Muscle layer of duodenum (tissue), 2 donors: ENCODE measurements at regions not wholly inside any gene's neighbourhood (a gene's known extent, or its start where the extent isn't known, plus 50 kb on each side); places are given as distances from the start of the nearest gene placed in this dataset.
"Not testable (repeated sequence)": the region's sequence is repeated elsewhere in the genome, so short reads cannot be mapped to it uniquely, and the experiment has no call there.

Experiments
- H3K27ac ChIP-seq: one replicate; pipeline ENCODE4 v1.7.0; 2013; ENCODE audit warnings: mild to moderate bottlenecking, low read length
- H3K27me3 ChIP-seq: one replicate; pipeline ENCODE4 v1.7.0; 2013; ENCODE audit warnings: low read depth, mild to moderate bottlenecking, control low read depth, low read length
- H3K36me3 ChIP-seq, 2 donors: one replicate each; pipeline ENCODE4 v1.7.0; 2013; ENCODE audit warnings: low read length in 2 of 2, control low read depth in 1 of 2, mild to moderate bottlenecking in 1 of 2; ENCODE audit not compliant: insufficient read depth in 2 of 2, control insufficient read depth in 1 of 2
- H3K4me1 ChIP-seq, 2 donors: one replicate each; pipeline ENCODE4 v1.7.0; 2013; ENCODE audit warnings: low read length in 2 of 2, mild to moderate bottlenecking in 2 of 2, control low read depth in 1 of 2, moderate library complexity in 1 of 2; ENCODE audit not compliant: insufficient read depth in 2 of 2, control insufficient read depth in 1 of 2
- H3K4me3 ChIP-seq, 2 donors: one replicate each; pipeline ENCODE4 v1.7.0; 2013; ENCODE audit warnings: low read length in 2 of 2, low read depth in 1 of 2, mild to moderate bottlenecking in 1 of 2
- H3K9me3 ChIP-seq, 2 donors: one replicate each; pipeline ENCODE4 v1.7.0; 2013; ENCODE audit warnings: low read length in 2 of 2, control low read depth in 1 of 2, mild to moderate bottlenecking in 1 of 2; ENCODE audit not compliant: control insufficient read depth in 1 of 2
- donor health status: healthy.

GRCh38 chr13:99766641-99767045 is 204.9 kb downstream of the ZIC5 start:
- Histone ChIP-seq H3K36me3 (no peaks in the 10 kb centered on the region), H3K4me1 (no peaks in the 10 kb centered on the region), H3K9me3 (peaks cover 0 to 31% of the 10 kb centered on the region in 2 donors)

GRCh38 chr13:99765869-99766268 is 205.7 kb downstream of the ZIC5 start:
- Histone ChIP-seq H3K4me3 (no peak overlapping the region), H3K27ac (no peak overlapping the region), H3K36me3 (no peaks in the 10 kb centered on the region), H3K9me3 (peaks cover 0 to 31% of the 10 kb centered on the region in 2 donors), H3K27me3 (no peaks in the 10 kb centered on the region), H3K4me1 (no peaks in the 10 kb centered on the region)

More at GRCh38 chr13:99766641-99767045, 204.9 kb downstream of the ZIC5 start:
- no peaks in the 10 kb centered on the region for H3K27me3 ChIP-seq
- H3K27ac ChIP-seq, result no peak overlapping the region
- H3K4me3 ChIP-seq, result no peak overlapping the region

DNA sequence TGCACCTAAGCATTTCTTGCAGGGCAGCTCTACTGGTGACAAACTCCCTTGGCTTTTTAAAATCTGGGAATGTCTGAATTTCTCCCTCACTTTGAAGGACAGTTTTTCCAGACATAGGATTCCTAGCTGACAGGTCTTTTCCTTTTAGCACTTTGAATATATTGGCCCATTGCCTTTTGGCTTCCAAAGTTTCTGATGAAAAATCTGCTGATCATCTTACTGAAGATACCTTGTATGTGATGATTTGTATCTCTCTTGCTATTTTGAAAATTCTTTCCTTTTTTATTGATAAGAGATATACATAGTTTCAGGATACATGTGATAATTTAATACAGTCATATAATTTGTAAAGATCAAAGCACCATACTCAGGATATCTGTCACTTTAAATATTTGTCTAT is 211.1 kb downstream of the ZIC5 start:
- Histone ChIP-seq H3K27me3 (no peaks in the 10 kb centered on the region), H3K36me3 (no peaks in the 10 kb centered on the region), H3K9me3 (peaks cover 0 to 27% of the 10 kb centered on the region in 2 donors), H3K4me1 (no peaks in the 10 kb centered on the region), H3K27ac (no peak overlapping the region), H3K4me3 (no peak overlapping the region)

DNA sequence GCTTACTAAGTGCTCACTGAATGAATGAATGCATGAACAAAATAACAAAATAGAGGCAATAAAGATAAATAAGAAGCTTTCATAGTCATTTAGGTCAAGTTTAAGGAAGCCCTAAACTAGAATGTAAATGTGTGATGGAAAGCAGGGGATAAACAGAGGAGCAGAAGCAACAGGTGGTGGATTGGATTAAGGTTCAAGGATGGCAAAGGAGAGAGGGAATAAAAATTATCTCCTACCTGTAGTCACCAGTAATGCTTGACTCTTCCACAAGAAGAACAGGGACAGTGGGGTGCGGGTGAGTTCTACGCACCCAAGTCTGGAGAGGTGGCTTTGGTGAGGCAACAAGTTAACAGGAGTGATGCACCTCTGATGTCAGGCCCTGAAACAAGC is 212.4 kb downstream of the ZIC5 start:
- Histone ChIP-seq H3K27ac (no peak overlapping the region), H3K27me3 (no peaks in the 10 kb centered on the region), H3K4me1 (no peaks in the 10 kb centered on the region), H3K9me3 (peaks cover 0 to 17% of the 10 kb centered on the region in 2 donors), H3K36me3 (no peaks in the 10 kb centered on the region), H3K4me3 (no peak overlapping the region)

DNA sequence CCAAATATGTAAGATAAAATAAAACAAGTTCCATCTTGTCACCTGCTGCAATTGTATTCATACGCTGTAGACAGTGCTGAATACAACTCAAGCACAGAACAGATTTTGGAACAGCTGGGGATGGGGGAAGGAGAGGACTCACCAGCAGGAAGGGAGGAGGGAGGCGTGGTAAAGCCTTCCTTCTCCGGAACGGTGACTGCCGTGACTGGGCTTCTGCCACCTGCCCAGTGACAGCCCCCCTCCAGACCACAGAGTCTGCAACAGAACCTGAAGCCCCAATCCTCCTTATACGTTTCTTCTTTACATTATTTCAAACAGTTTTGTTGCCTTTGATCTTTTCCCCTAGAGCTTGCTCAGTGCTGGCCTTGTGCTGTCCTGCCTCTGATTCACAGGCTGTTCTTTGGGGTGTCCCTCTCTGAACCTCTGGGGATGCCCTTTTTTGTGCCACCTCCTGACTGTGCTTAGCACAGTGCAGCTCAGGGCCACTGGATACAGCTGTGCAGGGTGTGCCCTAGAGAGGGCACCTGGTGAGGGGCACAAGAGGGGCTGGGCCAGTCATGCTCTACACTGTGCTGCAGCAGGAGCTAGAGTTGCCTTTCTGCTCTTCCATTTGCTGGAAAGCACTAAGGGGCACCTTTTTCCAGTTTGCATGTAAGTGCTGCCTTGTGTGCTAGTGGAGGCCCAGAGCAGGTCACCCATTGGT is 213.0 kb downstream of the ZIC5 start:
- no peaks in the 10 kb centered on the region for H3K36me3 ChIP-seq
- no peak overlapping the region for H3K27ac ChIP-seq
- H3K4me1 ChIP-seq, result no peaks in the 10 kb centered on the region

GRCh38 chr13:99757756-99758459 is 213.7 kb downstream of the ZIC5 start:
- H3K4me3 ChIP-seq, result no peak overlapping the region
- no peaks in the 10 kb centered on the region for H3K4me1 ChIP-seq
- H3K27me3 ChIP-seq, result no peaks in the 10 kb centered on the region
- H3K36me3 ChIP-seq, result no peaks in the 10 kb centered on the region
- no peak overlapping the region for H3K27ac ChIP-seq
- H3K9me3 ChIP-seq, result peaks cover 0 to 10% of the 10 kb centered on the region in 2 donors

More for the DNA sequence above, 213.0 kb downstream of the ZIC5 start:
- H3K9me3 ChIP-seq, result peaks cover 0 to 11% of the 10 kb centered on the region in 2 donors
- H3K27me3 ChIP-seq, result no peaks in the 10 kb centered on the region
- H3K4me3 ChIP-seq, result no peak overlapping the region

DNA sequence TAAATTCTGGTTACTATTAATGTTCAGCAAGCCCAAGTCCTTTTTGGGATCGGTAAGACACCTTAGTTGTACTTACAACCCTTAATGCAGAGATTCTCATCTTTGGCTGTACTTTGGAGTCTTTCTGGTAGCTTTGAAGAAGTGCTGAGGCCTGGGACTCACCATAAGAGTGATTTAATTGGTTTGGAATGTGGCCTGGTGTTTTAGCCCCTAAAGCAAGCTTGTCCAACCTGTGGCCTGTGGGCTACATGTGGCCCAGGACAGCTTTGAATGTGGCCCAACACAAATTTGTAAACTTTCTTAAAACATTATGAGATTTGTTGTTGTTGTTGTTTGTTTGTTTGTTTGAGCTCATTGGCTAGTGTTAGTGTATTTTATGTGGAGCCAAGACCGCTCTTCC is 215.3 kb downstream of the ZIC5 start:
- Histone ChIP-seq H3K27me3 (no peaks in the 10 kb centered on the region), H3K4me3 (no peak overlapping the region), H3K4me1 (no peaks in the 10 kb centered on the region), H3K9me3 (peaks cover 0 to 10% of the 10 kb centered on the region in 2 donors), H3K27ac (no peak overlapping the region), H3K36me3 (no peaks in the 10 kb centered on the region)

- not testable (repeated sequence) for H3K4me3 ChIP-seq, H3K27me3 ChIP-seq, H3K4me1 ChIP-seq, H3K9me3 ChIP-seq, H3K27ac ChIP-seq, H3K36me3 ChIP-seq
Observed at GRCh38 chr13:99754750-99755149, 216.8 kb downstream of the ZIC5 start.

- Histone ChIP-seq H3K4me3 (no peak overlapping the region), H3K27me3 (no peaks in the 10 kb centered on the region), H3K36me3 (no peaks in the 10 kb centered on the region), H3K4me1 (no peaks in the 10 kb centered on the region), H3K27ac (no peak overlapping the region), H3K9me3 (no peaks in the 10 kb centered on the region)
Observed at GRCh38 chr13:99752373-99752772, 219.2 kb downstream of the ZIC5 start.

DNA sequence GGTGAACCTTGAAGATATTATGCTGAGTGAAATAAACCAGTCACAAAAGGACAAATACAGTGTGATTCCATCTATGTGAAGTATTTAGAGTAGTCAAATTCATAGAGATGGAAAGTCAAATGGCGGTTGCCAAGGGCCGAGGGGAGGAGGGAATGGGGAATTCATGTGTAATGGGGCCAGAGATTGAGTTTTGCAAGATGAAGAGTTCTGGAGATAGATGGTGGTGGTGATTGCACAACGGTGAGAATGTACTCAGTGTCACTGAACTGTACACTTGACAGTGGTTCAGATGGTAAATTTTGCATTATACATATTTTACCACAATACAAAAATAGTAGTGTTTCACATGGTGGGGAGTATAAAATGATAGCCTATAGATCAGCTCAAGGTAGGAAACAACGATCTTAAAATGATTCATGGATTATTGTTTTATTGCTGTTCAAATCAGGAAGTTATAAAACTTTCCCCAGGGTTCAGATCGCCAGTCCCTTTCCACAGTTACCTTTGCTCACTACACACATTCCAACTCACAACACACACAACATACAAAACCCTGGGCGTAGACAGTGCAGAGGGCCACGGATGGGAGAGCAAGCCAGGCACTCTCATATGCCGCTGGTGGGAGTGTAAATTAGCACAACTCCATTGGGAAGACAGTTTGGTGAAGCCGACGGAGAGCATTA is 219.9 kb downstream of the ZIC5 start:
- H3K4me1 ChIP-seq, result no peaks in the 10 kb centered on the region
- H3K36me3 ChIP-seq, result no peaks in the 10 kb centered on the region
- no peaks in the 10 kb centered on the region for H3K27me3 ChIP-seq
- H3K4me3 ChIP-seq, result no peak overlapping the region
- no peak overlapping the region for H3K27ac ChIP-seq
- H3K9me3 ChIP-seq, result no peaks in the 10 kb centered on the region

- H3K36me3 ChIP-seq, result no peaks in the 10 kb centered on the region
- H3K9me3 ChIP-seq, result no peaks in the 10 kb centered on the region
- no peaks in the 10 kb centered on the region for H3K27me3 ChIP-seq
- no peak overlapping the region for H3K27ac ChIP-seq
- H3K4me1 ChIP-seq, result no peaks in the 10 kb centered on the region
- no peak overlapping the region for H3K4me3 ChIP-seq
Observed at GRCh38 chr13:99750951-99751350, 220.6 kb downstream of the ZIC5 start.
